Medulla oblongata (tissue), 1 donor: ENCODE measurements at regions not wholly inside any gene's neighbourhood (a gene's known extent, or its start where the extent isn't known, plus 50 kb on each side); places are given as distances from the start of the nearest gene placed in this dataset.
A peak's percentile ranks its signal among the peaks of the same experiment; 100 is the strongest.
"Not testable (repeated sequence)": the region's sequence is repeated elsewhere in the genome, so short reads cannot be mapped to it uniquely, and the experiment has no call there.

ENCODE experiments used
- DNase-seq: peaks from one replicate; pipeline ENCODE4 v3.0.0-alpha.2; 2015; ENCODE audit errors: extremely low spot score

DNA sequence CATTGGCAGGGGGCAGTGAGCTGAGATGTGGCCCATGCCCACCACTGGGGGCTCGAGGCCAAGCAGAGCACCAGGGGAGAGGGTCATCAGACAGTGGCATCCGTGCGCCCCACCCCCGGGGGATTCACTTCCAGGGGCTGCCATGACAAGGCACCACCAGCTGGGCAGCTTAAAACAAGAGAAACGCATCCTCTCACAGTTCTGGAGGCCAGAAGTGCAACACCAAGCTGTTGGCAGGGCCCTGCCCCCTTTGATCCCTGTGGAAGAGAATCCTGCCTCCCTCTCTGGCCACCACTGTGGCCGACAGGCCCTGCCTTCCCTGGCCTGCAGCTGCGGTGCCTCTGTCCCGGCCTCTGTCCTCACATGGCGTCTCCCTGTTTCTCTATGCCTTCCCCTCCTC is 187.7 kb upstream of the ID2 start:
- DNase-seq = no peak

DNA sequence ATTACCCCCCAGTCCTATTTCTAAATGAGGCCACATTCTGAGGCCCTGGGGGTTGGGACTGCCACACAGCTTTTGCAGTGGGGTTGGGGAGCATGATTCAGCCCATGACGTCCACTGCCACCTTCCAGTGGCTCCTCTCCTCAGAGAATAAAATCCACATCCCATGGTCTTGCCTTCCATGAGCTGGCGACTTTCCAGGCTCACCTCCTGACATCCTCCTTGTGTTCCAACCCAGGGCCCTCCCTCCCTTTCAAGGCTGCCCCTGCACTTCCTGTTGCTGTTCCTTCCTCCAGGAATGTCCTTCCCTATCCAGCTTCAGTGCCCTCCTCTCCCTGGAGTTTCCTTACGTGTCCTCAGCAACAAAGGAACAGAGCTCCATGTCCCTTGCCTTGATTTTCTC is 187.3 kb upstream of the ID2 start:
- DNase-seq = no peak

DNA sequence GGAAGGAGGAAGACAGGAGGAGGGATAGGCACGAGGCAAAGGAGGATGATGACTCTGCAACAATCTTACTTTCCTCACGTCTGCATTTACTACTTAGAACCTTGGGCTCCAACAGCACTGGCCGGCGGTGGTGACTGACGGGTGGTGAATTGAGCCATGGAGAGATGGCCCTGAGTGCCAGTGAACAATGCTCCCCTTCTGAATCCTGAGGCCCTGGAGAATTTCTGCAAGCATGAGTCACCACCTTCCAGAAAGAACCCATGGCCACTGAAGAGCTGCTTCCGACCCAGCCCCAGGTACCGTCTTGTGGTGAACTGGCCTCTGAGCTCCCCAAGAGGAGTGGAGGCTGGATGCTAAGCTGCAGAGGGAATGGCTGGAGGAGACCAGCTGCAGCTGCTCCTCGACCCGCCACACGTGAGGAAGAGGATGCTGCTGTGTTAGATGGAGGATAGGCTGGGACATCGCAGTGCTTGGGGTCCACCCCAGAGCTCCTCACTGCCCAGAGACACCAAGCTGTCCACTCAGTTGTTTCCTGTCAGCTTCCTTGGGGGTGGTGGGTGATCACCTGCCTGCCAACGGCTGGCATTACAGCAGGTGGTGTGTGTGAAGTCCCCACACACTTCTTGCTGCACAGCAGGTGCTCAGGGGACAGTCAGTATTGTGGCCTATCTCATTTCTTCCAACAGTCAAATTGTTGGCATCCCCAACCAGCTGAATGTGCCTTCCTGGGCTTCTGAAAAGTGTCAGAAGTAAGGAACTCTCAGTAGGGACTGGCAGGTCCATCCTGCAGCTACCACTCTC is 186.5 kb upstream of the ID2 start:
- DNase-seq = no peak

DNA sequence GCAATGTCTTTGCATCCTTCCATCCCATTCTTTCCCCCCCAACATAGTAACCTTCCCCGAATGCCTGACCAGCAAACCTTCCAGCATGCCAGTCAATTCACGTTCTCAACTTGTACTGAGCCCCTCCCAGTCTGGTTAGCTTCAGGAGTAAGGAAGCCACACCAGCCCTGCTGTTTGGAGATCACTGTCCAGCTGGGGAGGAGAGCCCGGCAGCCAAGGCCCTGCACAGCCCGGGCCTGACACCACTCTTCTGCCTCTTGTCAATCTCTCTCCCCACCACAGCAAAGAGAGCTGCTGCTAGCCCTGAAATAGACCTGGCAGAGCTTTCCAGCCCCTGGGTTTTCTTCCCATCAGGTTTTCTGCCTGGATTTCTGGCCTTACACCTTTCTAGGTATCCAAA is 185.8 kb upstream of the ID2 start:
- DNase-seq = no peak

DNA sequence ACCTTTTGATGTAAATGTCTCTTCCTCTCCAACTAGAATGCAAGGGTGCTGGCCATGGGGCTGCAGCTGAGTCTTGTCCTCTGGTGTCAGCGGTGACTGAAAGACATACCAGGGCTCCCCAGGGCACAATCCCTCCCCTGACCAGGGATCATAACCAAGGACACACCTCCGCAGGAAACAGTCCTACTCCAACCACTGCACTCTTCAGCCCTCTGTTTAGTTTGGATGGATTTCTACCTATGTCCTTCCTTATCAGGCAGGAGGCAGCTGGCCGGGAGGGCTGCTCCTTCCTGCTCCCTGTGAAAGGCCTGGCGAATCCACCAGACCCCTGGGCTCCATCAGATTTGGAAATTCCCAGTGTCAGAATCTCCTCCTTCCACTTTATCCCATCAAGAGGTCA is 185.2 kb upstream of the ID2 start:
- DNase-seq = no peak

DNA sequence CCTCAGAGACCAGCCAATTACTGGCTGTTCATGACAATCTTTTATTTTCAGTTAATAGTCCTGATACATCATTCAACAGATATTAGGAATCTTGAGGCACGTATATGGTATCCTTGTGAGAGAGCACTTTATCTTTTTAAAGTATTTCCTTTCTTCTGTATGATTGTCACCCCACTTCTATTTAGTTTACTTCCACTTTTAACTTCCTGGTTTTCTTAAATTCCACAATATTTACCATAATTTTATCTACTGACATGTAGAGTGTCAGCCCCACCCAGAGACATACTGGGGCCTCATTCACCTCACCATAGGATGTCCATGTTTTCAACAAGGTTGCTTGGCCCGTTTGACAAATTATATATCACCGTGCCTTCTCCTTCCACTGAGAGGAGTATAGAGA is 182.9 kb upstream of the ID2 start:
- no peak for DNase-seq

DNA sequence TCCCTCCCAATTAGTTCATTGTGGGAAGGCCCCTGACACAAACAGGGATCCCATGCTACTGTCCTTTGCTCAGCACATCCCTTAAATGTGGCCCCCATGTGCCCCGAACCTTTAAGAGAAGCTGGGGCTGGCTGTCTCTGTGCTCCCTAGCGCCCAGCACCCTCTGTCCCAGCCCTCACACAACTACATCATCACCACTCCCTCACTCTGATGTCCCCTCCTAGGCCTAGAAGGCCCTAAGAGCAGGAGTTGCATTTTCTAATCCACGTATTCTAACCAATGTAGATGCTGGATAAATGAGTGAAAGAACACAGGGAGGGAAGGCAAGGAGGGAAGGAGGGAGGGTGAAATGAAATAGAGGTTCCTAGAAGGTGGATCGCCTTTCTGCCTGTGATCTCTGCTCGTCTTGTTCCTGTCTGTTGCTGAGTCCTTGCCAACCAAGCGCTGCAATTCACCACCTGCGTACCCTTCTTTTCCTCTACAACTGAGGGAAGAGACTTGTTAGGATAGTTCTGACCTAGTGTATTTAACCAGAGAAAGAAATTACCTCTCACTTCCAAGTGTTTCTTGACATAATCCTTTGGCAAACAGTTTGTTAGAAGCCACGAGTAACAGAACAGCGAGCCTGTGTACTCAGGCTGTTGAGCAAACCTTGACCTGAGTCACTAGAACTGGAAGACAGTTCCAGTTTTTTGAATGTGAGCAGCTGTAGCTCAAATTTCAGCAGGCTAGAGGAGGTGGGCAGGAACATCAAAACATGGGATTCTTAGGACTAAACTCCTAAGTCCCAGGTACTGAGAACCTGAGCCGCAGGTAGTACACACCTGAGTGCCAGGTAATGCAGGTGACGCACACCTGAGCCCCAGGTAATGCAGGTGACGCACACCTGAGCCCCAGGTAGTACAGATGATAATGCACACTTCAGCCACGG is 181.5 kb upstream of the ID2 start:
- DNase-seq = no peak

DNA sequence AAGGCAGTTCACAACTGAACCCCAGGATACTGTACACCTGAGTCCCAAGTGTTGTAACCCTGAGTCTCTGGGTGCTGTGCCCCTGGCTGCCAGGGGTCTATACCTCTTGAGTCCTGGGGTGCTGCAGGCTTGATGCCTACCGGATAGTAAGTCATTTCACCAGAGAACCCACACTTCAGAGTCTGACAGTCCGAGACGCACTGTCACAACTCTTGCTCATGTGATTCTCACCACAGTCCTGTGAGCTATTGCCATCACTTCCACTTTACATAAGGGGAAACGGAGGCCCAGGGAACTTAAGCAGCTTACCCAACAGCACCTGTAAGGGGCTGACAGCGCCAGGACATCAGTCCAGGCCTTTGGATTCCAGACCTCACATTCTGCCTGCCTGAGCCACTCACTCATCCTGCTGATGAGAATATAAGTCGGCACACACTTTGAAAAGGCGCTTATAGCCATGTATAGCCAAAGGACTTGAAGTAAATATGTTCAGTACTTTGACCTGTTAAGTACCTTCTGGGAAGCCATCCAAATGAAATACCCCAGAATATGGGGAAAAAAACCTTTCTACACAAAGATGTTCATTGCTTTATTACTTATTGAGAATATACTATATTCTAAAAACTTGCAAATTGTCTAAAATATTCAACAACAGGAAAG is 180.7 kb upstream of the ID2 start:
- DNase-seq = no peak

DNA sequence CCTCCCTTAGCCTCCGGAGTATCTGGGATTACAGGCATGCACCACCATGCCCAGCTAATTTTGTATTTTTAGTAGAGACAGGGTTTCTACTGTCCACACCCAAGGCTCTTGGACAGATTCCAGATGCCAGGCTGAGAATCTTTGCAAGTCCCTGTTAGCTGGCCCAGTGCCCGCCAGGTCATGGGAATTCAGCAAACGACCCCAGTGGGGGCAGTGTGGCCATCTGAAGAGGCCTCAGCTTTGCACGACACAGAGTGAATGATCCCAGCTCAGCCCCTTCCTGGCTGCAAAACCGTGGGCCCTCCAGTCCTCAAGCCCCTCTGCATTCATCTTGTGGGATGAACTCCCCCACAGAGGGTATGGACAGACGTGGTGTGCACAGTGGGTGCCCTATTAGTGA is 179.5 kb upstream of the ID2 start:
- no peak for DNase-seq

DNA sequence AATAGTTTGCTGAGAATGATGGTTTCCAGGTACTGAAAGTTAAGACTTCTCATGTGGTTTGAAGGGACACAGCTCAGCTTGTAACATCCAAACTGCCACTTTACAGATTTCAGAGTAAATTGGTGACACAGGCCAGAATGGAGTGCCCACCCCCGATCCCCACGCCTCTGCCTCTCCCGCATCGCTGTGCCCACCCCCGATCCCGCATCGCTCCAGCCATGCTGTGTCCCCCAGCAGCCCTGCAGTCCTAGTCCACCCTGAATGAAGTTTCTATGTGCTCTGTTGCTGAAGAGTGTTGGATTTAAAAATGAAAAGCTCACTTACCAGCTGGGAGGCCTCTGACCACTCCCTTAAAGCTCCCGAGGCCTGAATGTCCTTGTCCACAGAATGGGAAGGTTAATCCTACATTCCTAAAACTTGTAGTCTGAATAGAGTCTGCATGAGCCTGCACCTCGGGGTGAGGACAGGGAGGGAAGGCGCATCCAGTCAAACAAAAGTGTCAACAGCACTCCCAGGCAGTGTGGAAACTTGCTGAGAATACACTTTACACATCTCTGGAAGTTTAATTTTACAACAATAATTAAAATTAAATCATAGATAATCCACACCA is 176.4 kb upstream of the ID2 start:
- DNase-seq = no peak

DNA sequence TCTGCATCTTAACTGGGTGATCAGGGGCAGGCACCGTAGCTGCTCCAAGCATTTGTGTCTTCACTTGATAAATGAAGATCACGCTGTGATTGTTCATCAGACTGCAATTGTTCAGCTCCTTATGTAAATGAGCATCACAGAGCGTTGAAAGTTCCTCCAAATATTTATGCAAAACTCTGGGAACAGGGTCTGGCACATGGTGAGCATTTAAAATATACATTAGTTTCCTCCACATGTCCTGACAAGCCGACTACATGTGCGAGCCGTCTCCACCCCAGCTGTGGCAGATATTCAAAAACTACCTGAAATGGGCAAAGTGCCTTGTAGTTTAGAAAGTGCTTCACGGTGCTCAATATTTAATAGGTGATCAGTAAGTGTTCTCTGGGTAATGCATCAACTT is 175.1 kb upstream of the ID2 start:
- no peak for DNase-seq

DNA sequence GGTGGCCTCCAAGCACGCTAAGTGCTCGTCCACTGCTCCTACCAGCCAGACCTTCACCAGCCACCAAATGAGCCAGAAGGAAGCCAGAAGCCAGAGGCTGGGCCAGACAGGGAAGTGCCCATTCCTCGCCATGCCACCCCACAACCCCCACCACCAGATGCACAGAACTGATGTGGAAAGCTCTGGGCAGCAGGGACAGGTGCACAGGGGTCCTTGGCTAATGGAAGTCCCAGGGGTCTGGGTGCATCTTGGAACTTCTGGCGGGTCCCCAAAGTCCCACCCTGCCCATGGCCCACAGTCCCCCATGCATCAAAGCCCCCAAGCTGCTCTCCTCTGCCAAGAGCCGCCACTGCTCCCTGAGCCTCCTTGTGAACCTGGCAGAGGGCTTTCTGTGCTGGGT is 173.1 kb upstream of the ID2 start:
- DNase-seq = no peak

DNA sequence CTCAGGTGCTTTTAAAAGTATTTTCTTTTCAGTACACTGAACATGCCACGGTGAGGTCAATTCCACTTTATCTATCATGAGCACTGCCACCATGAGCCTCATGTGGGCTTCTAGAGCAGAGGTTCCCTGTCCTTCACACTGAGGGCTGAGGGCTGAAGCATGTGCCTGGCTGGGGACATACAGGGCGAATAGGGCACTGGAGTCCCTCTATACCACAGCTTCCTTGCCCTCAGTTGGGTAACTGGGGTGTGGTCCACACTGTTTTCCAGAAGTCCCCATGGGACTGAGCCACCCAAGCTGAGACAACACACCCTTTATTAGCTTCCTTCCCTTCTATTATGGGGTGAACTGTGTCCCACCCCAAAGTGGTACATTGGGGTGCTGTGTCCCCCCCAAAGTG is 172.2 kb upstream of the ID2 start:
- DNase-seq = no peak

DNA sequence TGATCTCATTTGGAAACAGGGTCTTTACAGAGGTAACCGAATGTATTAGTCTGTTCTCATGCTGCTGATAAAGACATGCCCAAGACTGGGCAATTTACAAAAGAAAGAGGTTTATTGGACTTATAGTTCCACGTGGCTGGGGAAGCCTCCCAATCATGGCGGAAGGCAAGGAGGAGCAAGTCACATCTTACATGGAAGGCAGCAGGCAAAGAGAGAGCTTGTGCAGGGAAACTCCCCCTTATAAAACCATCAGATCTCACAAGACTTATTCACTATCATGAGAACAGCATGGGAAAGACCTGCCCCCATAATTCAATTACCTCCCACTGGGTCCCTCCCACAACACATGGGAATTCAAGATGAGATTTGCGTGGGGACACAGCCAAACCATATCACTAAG is 171.8 kb upstream of the ID2 start:
- not testable (repeated sequence) for DNase-seq

DNA sequence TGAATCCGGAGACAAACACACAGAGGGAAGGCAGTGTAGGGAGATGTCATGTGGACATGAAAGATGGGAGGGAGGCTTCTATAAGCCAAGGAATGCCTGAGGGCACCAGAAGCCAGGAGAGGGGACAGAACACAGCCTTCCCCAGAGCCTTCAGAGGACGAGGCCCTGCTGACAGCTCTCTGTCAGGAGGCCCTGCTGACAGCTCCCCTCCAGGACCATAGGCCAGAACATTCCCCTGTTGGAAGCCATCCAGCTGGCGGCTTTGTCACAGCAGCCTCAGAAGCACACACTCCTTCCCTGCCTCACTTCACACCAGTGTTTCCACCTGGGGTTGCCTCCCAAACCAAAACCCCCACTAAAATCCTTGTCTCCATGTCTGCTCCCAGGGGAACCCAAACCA is 171.3 kb upstream of the ID2 start:
- DNase-seq = no peak

DNA sequence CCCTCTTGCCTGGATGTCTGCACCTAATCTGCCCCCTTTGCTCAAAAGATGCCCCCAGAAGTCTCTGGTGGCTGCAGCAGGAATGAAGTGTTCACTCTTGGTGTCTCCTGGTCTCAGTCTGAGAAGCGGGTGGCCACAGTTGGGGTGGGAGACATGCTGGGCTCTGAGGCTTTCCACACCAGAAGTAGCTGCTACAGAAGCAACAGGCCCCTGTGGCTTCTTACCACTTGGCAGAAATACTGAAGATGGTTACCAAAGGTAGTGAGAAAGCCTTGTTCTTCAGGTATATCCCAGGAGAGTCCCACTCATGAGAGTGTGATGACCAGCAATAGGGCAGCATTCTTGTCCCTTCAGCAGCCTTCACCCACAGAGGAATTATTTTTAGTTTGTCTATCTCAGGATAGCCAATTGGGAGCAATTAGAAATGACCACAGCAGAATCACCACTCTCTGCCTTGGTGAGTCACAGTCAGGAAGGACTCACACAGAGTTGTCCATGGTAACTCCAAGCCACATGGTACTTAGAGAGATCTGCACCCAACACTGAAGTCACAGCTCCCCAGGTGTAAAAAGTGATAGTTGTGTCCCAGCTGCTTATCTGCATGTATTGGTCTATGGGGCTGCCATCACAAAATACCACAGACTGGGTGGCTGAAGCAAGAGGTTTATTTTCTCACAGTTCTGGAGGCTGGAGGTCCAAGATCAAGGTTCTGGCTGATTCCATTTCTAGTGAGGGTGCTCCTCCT is 169.8 kb upstream of the ID2 start:
- DNase-seq = no peak

DNA sequence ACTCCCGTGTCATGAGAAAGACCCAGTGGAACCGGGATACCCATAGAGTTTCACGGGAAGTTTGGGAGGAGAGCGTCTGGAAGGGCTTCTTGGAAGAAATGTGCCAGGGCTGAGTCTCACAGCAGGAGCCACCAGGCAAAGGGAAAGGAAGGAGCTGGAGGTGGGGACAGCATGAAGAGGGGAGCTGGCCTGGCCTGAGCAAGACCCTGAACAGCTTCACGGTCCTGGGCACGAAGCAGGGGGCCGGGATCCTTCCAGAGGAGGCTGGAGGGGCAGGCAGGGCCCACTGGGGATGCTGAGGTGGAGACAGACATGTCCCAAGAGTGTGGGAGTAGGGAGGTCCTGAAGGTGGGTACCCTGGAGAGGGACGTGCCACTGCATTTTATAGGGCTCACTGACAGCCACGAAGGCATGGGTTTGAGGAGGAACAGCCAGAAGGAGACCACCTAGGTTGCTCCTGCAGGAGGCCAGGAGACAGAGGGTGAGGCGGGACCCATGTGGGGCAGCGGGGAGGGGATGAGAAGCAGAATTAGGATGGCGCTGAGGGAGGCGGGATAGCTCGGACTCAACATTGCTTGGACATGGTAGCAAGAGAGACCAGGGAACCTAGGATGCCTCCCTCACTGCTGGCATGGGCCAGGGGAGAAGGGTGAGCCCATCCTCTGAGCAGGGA is 168.1 kb upstream of the ID2 start:
- no peak for DNase-seq

DNA sequence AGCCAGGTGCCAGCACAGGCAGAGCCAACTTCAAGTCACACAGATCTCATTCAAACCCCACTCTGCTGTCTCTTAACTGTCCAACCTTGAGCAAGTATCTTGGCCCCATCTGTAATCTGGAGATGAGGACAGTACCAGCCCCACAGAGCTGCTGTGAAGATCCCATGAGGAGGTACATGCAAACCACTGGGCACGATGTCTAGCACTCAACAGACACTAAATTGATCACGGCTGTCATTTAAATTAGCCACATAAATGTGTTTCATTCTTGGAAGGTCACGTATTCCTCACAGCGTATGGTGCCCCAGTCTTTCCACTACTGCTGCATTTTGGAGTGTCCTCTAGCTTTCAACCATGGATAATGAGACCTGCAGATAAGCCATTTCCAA is 167.6 kb upstream of the ID2 start:
- DNase-seq = no peak

DNA sequence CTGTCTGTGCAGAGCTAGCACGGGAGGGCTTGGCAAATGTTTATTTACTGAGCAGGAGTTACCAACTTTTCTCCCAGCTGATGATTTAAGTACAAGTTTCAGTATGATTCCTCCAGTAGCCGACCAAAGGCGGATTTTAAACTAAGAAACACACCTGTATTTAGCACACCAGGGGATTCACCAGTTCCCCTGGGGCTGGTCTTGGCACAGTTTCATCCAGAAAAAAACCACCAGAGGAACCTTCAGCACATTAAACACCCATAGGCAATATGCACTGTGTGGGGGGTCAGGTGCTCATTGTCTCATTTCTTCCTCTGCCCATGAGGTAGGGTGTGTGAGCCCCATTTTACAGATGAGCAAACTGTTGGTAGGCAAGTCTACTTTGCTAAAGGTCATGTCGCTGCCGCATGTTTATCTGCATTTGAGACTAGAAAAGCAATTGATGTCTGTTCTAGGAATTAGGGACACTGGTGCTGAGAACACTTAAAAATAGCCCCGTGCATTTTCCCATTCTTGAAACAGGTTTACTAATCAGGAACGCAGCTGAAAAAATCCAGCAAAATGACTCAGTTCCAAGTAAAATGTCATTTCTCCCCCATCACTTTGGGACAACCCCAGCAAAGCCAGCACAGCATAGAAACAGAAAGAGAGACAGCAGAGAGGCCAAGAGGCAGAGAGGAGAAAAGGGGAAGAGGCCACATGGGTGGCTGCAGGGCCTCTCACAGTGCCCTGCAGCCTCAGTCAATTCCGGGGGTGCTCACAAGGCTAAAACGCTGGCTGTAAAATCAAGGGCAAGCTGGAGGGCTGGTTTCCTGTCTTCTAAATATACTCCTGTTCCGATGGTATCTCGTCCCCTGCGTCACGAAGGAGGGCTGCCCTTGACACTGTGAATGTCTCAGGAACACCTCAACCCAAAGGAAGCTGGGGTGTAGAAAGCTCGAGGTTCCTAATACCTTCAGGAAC is 166.8 kb upstream of the ID2 start:
- peak; percentile 72 for DNase-seq
